ENCODE measurements at regions not wholly inside any gene's neighbourhood (a gene's known extent, or its start where the extent isn't known, plus 50 kb on each side); places are given as distances from the start of the nearest gene placed in this dataset.

DNA sequence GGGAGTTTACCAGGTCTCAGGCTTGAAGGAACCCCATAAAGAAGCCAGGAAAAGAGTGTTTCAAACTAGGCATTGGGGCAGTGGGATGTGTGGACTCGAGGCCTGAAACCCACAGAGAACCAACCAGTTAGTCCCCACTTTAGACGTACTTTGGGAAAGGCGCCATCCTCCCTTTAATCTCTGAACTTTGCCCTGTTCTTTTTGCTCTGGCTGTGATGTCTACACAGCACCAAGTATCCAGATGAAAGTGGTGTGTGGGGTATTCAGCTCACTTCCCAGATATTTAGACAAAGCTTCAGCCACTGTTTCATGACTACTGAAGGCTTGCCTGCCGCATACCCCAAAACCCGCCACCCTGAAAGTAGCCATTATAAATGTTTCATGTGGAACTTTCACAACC, 116.9 kb upstream of the IRX5 start:
- DNase-seq (ENCODE audit: low read depth in 4 of 4, low spot score in 2 of 4) = no peak

DNA sequence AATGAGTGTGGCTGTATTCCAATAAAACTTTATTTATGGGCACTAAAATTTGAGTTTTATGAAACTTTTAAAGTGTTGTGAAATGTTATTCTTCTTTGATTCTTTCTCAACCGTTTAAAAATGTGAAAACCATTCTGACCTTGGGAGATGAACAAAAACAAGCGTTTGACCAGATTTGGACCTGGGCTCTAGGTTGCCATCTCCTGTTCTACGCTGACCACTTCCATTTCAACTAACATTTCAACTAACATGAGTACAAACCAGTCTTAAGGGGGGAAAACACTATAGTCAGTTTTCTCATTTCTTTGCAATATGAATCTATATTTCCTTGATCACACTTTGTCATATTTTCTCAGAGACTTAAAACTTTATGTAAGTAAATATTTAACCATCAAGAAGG, 118.4 kb upstream of the IRX5 start:
- DNase-seq (ENCODE audit: low read depth in 4 of 4, low spot score in 2 of 4) = no peak

DNA sequence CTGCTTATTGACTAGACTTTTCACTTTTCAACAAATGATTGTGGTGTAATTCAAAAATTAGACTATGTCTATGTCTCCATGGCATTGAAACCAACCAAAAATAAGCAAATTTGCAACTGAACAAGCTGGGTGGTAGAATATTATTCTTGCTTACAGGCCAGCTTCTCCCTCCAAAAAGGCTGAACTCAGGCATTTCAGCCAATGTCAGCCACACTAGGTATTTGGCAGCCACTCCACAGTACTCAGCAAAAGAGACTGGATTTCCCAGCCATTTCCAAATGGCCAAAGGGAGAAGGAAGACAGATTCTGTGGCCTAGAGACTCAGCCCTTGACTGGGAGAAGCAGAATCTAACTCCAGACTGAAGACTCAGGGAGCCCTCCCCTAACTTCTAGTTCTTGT, 121.8 kb upstream of the IRX5 start:
- no peak for DNase-seq (ENCODE audit: low read depth in 4 of 4, low spot score in 2 of 4)

DNA sequence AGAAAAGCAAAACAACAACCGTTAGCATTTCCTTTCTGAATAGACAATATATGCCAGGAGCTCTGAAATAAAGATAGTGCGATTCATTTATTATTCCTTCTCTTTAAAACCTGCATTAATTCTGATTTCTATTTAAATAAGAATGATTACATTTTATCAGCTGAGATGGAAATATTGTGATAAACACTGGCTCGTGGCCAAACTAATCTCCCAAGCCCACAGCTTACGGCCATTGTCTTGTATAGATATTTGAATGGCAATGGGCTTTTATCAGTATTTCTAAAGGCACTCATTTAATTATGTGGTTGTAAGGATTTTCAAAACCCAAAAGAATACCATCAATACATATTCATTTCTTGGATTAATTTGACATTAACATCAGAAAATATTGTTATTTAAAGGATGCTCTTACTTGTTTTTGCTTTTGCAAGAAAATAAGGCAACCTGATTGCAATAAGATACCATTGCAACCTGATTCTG, 123.7 kb upstream of the IRX5 start:
- DNase-seq (ENCODE audit: low read depth in 4 of 4, low spot score in 2 of 4) = no peak

DNA sequence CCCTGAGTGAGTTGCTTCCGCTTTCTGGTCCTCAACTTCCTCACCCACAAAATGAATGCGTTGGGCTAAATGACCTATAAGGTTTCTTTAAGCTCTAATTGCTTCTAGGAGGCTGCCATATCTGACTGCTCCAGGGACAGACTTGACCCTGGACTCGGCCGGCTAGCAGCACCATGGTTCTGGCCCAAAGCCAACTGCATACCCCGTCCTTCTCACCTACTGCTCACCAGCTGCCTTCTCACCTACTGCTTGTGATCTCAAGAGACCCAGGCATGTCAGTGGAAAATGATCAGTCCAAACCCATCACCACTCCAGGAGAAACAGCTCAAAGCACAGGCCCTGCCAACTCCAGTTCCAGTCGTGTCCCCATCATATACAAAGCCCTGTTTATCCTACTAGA, 124.3 kb upstream of the IRX5 start:
- no peak for DNase-seq (ENCODE audit: low read depth in 4 of 4, low spot score in 2 of 4)

DNA sequence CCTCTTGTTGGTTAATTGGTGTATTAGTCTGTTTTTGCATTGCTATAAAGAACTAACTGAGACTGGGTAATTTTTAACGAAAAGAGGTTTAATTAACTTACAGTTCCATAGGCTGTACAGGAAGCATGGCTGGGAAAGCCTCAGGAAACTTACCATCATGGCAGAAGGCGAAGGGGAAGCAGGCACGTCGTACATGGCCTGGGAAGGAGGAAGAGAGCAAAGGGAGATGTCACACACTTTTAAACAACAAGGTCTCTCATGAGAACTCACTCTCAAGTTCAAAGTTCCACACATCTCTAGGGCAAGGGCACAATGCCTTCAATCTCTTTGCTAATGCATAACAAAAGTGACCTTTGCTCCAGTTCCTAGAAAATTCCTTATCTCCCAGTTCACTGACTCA, 125.0 kb upstream of the IRX5 start:
- no peak for DNase-seq (ENCODE audit: low read depth in 4 of 4, low spot score in 2 of 4)

DNA sequence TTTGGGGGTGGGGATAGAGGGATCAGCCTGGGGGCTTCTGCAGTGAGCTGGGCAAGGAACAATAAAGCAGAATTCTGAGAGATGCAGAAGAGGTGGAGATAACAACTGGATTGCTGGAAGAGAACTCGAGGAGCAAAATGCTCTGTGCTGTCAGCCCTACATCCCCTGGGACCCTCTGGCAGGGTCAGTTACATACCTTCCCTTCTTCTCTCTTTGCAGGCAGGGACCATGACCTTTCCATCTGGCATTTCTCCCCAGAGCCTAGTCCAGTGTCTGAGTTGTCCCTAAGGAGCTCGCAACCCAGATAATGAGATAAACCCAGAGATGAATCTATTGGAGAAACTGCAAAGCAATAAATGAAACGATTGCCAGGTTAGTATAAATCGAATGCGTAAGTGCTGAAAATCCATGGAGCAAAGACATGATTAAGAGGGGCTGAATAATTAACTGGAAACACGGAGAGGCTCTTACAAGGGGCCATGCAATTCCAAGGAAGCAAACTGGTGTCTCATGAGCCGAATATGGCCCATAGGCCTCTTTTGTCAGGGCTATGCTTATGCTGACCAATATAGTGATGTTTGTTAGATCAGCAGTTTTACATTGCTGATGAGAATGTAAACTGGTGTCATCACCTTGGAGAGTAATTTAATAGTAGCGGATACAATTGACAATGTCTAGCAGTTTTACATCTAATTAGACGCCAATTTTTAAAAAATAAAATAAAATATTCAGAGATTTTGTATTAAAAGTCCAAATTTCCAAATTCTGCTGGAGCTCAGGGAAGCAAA, 129.4 kb upstream of the IRX5 start:
- DNase-seq (ENCODE audit: low read depth in 4 of 4, low spot score in 2 of 4) = no peak

DNA sequence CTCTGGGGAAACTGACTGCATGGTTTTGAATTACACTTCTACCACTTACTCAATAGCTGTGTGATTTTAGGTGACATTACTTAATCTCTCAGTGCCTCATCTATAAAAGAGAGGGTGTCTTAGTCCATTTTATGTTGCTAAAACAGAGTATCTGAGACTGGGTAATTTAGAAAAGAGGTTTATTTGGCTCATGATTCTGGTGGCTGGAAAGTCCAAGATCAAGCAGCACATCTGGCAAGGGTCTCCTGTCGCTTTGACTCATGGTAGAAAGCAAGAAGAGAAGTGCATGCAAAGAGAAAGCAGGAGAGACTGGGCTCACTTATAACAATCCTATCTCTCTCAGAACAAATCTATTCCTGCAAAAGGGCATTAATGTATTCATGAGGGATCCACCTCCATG, 132.4 kb upstream of the IRX5 start:
- no peak for DNase-seq (ENCODE audit: low read depth in 4 of 4, low spot score in 2 of 4)

DNA sequence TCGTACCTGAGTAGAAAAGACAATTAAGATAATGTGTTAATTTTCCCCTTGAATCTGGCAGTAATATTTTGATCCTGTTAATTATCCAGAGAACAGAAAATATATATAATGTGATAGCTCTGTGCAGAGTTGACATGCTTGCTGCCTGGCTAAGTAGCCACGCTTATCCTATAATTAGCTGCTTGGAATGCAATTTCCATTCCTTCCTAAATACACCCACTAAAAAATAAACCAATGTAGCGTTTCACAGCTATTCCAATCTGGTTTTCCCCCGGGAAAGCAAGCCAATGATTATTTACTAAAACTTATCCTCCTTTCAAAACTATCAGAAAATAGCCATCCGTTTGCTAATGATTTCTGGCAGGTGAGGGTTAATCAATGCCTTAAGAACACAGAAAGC, 134.5 kb upstream of the IRX5 start:
- no peak for DNase-seq (ENCODE audit: low read depth in 4 of 4, low spot score in 2 of 4)

DNA sequence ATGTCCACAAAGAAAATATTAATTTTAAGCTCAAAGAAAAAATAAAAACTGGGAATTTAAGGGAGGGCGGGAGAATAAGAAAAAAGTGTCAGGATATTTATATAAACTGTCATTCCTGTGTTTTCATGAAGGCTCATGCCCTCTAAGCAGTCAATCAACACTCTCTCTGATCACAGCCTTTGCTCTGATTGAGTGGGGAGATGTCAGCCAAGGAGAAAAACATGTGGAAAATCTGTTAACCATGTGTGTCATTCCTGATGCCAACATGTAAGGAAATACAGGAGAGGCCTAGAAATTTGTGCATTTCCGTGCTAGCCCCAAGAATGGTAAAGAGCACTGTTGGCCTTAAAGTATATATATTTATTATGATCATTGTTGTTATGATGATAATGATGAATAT, 137.9 kb upstream of the IRX5 start:
- no peak for DNase-seq (ENCODE audit: low read depth in 4 of 4, low spot score in 2 of 4)

DNA sequence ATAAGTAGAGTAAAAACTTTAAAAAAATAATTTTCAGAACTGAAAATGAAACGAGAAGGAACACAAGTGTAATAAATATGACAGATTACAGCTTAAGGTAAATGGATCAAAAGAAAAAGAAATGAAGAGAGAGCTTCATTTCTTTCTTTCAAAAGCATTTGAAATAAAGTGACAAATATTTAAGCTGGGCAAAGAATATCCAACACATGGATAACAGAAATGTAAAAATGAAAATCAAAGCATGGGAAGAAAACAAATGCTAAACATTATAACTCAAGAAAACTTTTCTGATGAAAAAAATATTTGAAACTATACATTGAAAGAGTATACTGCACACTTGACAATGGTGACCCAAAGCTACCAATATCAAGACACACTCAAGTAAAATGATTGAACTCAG, 143.6 kb upstream of the IRX5 start:
- DNase-seq (ENCODE audit: low read depth in 4 of 4, low spot score in 2 of 4) = no peak

DNA sequence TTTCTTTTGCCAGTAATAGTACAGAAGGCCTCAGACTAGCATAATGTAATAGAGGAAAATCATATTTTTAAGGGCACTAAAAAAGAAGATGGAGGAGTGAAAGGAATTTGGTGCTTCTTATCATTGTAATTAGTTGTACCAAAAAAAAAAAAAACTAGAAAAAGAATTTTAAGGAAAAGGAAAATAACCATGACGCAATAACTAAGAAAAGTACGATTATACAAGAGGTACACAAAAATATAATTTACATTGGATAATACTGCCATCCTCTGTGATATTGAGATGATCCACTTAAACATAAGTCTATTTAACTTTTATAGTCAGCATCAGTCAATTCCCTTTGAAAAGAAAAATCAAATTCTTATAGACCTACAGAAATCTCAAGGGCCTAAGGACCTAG, 146.7 kb upstream of the IRX5 start:
- DNase-seq (ENCODE audit: low read depth in 4 of 4, low spot score in 2 of 4) = no peak

DNA sequence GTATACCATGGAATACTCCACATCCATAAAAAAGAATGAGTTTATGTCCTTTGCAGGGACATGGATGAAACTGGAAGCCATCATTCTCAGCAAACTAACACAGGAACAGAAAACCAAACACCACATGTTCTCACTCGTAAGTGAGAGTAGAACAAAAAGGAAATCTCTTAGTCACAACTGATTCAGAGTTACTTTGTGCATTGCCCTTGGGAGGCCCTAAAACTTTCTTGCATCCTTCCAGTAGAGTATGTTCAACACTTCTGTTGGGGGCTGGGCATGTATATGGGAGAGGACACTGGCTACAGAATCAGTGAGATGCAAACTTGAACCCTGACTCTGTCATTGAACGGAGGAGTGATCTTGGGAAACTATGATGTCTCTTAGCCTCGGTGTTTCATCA, 147.4 kb upstream of the IRX5 start:
- DNase-seq (ENCODE audit: low read depth in 4 of 4, low spot score in 2 of 4) = no peak

DNA sequence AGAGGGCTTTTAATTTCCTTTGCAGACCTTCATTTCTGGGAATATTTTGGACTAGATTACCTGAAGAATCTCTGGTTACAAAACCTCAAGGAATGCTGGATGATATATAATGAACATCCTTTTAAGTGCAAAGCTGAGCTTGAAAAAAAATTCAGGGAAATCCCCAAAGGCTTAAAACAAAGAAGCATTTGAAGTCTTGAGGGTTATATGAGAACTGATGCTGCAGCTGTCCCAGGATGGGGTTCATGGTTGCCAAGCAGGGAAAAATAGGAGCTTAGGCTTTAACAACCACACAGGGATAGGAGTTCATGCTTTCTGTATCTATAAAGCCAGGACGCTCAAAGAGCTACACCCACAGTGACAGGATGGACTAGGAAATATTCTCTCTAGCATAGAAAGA, 150.4 kb upstream of the IRX5 start:
- DNase-seq (ENCODE audit: low read depth in 4 of 4, low spot score in 2 of 4) = no peak

DNA sequence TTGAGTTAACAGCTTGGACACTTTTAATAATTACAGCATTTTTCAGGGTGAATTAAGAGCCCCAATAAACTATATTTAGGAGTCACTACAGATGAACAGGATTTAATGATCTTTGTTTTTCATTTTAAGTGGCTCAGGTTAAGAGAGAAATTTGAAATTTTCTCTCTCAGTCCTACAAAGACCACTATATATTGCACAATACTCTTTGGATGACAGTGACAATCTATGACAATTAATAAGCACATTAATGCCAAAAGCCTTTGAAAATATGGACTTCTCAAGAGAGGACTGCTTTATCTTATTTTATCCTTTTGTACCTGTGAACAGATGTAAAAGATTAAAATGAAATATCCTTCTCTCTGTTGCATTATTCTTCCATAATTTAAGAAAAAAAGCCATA, 151.1 kb upstream of the IRX5 start:
- no peak for DNase-seq (ENCODE audit: low read depth in 4 of 4, low spot score in 2 of 4)

DNA sequence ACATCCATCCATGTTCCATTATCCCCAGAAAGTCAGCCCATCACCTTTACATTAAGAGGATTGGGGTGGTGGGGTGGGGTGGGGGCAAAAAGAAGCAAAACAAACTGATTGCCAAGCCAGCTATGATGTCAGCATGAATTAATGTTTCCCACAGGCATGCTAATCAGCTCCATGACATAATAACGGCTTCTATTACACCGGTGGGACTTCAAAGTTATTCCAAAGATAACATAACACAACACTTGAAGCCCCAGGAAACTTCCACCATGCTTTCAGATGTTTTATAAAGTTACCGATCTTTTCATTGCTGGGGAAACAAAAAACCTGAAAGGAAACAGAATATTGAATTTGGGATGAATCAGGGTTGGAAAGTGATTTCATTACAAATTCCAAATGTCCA, 155.9 kb upstream of the IRX5 start:
- no peak for DNase-seq (ENCODE audit: low read depth in 4 of 4, low spot score in 2 of 4)

DNA sequence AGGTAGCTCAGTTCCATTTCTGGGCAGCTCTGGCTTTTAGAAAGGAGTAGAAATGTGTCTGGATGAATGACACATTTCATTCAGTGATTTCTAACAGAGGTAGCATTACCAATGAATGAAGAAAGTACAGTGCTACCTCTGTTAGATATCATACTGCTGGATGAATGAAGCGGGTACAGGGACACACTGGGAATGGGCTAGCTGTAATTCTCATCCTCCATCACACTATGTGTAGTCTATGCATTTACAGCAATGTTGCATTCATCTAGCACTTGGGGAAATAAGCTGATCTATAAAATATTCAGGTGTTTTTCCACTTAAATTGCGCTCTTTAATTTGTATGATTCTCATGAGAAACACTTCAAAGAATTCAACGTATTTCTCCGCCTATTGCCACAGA, 158.3 kb upstream of the IRX5 start:
- DNase-seq (ENCODE audit: low read depth in 4 of 4, low spot score in 2 of 4) = no peak

DNA sequence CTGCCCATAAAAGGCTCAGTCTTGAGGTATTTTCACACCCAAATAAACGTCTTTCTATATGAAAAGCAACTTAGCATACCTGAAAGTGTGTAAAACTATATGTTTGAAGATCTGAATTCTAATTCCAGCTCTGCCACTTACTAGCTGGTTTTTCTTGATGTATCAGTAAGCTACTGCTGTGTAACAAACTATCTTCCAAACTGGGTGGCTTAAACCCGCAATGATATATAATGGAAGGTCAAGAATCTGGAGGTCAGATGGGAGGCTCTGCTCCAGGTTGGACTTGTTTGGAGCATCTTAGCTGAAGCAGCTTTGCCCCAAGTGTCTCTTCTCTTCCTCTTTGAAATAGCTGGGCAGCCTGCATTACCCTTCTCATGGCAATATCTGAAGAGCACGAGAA, 164.3 kb upstream of the IRX5 start:
- DNase-seq (ENCODE audit: low read depth in 4 of 4, low spot score in 2 of 4) = no peak

DNA sequence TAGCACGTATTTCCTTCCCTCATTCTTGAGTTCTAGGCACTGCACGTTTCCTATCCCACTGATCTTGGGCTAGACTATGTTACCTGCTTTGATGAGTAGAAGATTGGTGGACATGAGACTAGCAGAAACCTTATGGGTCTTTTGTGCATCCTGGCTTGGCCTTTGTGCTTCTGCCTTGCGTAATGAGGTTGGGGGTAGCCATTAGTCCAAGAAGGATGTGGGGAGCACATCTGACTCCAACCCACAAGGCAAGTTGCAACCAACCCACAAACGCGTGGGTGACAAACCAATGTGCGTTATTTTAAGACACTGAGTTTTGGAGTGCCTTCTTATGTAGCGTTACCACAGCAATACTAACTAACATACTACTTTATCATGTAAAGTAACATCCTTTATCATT, 180.4 kb upstream of the IRX5 start:
- DNase-seq (ENCODE audit: low read depth in 4 of 4, low spot score in 2 of 4) = no peak

DNA sequence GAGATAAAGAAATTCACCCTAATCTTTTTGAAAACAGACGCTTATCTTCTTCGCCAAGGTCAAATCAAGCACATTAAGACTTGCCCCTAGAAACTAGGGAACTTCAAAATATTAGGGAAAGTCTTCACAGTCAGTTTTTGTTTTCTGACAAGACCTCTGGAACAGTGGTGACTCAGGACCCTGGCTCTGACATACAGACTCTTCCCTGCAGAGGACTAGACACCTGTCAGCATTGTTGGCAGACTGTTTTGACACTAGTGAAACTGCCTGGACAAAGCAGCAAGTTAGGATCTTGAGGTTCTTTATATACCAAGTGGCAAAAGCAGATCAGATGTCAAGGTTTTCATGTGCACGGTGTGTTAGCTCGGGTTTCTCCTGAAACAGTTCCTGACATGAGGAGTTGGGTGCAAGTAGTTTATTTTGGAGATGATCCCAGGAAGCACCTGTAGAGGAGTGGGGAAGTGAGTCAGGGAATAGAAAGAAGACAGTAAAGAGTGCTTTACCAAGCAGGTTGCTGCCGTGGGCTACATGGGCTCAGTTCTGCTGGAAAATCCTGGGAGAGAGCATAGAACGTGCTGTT, 182.0 kb upstream of the IRX5 start:
- no peak for DNase-seq (ENCODE audit: low read depth in 4 of 4, low spot score in 2 of 4)

DNA sequence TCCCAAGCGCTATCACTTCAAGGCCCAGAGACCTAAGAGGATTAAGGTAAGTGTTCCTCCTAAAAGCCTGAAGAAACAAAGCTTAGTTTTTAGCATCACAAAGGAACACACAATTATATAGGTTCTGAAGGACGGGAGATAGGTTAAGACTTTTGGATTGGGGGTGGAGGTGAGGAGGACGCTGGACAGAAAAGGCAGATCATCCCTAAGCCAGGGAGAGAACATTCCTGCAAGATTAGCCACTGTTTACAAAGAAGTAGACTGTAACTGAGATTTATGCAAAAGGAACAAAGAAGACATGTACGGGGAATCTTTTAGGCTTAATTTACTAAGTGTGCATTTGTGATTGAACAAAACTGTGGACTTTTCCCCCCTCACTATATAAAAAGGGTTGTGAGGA, 184.1 kb upstream of the IRX5 start:
- DNase-seq (ENCODE audit: low read depth in 4 of 4, low spot score in 2 of 4) = no peak

DNA sequence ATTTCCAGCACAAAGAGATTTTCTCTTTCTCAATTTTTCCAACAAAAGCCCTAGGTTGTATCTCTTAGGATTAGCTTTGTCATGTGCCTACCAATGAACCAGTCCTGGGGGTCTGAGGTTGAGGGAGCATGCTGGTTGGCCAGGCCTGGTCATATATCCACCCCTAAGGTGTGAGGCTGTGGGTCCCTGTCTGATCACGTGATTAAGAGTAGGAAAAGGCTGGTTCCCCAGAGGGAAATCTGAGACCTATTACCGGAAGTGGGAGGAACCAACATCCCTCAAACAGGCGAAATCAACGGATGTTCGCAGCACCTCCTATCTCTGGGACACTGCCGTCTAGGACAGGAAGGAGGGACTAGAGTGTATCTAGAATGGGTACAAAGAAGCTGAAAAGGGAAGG, 185.7 kb upstream of the IRX5 start:
- no peak for DNase-seq (ENCODE audit: low read depth in 4 of 4, low spot score in 2 of 4)

DNA sequence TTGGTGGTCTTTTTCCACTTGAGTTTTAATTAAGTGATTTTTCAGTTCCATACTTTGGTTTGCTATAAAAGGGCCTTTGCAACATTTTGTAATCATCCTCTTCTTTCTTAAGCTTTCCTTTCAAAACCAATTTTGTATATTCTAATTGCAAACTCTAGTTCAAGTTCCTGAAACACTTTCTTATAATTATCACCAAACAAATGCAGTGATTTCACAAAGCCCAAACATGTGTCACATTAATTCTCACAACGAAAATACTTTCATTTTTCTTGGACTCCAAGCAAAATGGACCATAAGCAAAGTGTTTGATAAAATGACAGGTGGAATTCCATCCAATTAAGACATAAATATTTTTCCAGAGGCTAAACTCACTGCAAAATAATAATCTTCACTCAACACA, 188.2 kb upstream of the IRX5 start:
- DNase-seq (ENCODE audit: low read depth in 4 of 4, low spot score in 2 of 4) = no peak

Measured in left renal cortex interstitium (tissue), 4 donors.